ENCODE measurements at regions not wholly inside any gene's neighbourhood (a gene's known extent, or its start where the extent isn't known, plus 50 kb on each side); places are given as distances from the start of the nearest gene placed in this dataset.

DNA sequence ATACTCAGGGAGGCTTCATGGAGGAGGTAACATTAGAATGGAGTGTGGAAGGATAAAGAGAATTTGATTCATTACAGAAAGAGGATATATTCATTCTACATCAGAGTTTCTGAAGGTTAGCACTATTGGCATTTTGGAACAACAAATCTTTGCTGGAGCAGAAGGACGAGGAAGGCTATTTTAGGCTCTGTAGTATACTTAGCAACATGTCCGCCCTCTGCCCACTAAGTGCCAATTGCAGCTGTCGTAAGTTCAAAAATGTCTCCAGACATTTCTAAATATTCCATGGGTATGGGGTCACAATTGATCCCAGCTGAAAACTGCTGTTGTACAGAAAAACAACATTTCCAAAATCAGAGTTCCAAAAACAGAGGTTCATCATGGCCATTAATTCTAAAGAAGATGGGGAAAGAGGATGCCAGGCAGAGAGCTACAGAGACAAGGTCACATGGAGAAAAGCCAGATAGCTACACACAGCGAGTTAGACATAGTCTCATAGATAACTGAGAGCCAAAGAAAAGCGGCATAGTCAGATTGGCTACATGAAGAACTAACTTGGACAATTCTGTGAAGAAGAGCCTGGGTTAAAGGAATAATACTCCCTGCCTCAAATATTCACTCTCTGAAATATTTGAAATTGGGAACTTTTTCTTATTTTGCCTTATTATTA is 846.4 kb upstream of the CDH8 start:
- TF ChIP-seq, protein P1, sequence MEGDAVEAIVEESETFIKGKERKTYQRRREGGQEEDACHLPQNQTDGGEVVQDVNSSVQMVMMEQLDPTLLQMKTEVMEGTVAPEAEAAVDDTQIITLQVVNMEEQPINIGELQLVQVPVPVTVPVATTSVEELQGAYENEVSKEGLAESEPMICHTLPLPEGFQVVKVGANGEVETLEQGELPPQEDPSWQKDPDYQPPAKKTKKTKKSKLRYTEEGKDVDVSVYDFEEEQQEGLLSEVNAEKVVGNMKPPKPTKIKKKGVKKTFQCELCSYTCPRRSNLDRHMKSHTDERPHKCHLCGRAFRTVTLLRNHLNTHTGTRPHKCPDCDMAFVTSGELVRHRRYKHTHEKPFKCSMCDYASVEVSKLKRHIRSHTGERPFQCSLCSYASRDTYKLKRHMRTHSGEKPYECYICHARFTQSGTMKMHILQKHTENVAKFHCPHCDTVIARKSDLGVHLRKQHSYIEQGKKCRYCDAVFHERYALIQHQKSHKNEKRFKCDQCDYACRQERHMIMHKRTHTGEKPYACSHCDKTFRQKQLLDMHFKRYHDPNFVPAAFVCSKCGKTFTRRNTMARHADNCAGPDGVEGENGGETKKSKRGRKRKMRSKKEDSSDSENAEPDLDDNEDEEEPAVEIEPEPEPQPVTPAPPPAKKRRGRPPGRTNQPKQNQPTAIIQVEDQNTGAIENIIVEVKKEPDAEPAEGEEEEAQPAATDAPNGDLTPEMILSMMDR (IDR thresholded peaks at IDR 0.05; ENCODE audit: poor library complexity) = no peak
- TF ChIP-seq EZH2 (IDR thresholded peaks at IDR 0.05; ENCODE audit: borderline replicate concordance) = no peak
